Dendritic cell treated with granulocyte-macrophage colony-stimulating factor and Interleukin-4, amounts not matched to agents 40 ng/mL and 50 ng/mL, for 4 days (primary cell): ENCODE measurements at regions not wholly inside any gene's neighbourhood (a gene's known extent, or its start where the extent isn't known, plus 50 kb on each side); places are given as distances from the start of the nearest gene placed in this dataset.

ENCODE experiments used
- H3K27ac Mint-ChIP-seq: one replicate; pipeline ENCODE4 v1.8.0; 2022; ENCODE audit warnings: mild to moderate bottlenecking, mixed read lengths
- H3K27me3 Mint-ChIP-seq: one replicate; pipeline ENCODE4 v1.8.0; 2022; ENCODE audit warnings: mild to moderate bottlenecking, mixed read lengths
- H3K36me3 Mint-ChIP-seq: one replicate; pipeline ENCODE4 v1.8.0; 2022; ENCODE audit warnings: low read depth, mixed read lengths
- H3K4me1 Mint-ChIP-seq: one replicate; pipeline ENCODE4 v1.8.0; 2022; ENCODE audit warnings: low read depth, mixed read lengths
- H3K4me3 Mint-ChIP-seq: one replicate; pipeline ENCODE4 v1.8.0; 2022; ENCODE audit warnings: mild to moderate bottlenecking, moderate library complexity, mixed read lengths
- H3K9me3 Mint-ChIP-seq: one replicate; pipeline ENCODE4 v1.8.0; 2022; ENCODE audit warnings: mixed read lengths
- intact Hi-C: fragments of 100-400 bp; cut with micrococcal nuclease; formaldehyde crosslinking; loops from one replicate; pipeline ENCODE4 v1.15.0; 2022

DNA sequence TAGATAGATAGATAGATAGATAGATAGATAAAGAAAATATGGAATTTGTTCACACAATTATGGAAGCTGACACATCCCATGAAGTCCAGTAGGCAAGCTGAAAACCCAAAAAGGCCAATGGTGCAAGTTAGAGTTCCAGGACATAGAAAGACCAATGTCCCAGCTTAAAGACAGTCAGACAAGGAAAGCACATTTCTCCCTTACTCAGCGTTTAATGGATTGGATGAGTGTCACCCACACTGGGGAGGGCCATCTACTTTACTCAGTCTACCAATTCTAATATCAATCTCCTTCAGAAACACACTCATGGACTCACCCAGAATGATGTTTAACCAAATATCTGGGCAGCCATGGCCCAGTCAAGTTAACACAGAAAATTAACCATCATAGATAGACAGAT lies 327.7 kb upstream of the CDH11 start:
- H3K36me3 Mint-ChIP-seq, result no peaks in the 10 kb centered on the region
- intact Hi-C loops, result no loop called here
- no peaks in the 10 kb centered on the region for H3K4me1 Mint-ChIP-seq
- H3K27me3 Mint-ChIP-seq, result no peaks in the 10 kb centered on the region
- no peak overlapping the region for H3K27ac Mint-ChIP-seq
- peaks cover 22% of the 10 kb centered on the region for H3K9me3 Mint-ChIP-seq
- no peak overlapping the region for H3K4me3 Mint-ChIP-seq

DNA sequence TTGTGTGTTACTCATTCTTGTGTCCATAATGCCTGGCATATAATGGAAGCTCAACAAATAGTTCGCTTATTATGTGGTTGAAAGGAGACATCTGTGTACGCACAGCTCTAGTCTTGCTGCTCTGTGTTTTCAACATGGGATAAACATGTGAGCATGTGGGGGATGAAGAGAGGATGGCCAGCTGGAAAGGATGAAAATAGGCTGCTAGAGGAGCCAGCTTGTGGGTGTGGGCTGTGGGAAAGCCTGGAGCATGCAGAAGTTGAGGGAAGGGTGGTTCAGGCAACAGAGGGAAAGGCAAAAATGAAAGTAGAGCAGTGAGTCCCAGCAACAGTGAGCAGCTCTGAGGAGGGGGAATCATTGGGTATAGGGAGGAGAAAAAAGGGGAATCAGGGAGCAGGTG lies 324.6 kb upstream of the CDH11 start:
- Mint-ChIP-seq H3K27me3 (no peaks in the 10 kb centered on the region), H3K36me3 (no peaks in the 10 kb centered on the region)

DNA sequence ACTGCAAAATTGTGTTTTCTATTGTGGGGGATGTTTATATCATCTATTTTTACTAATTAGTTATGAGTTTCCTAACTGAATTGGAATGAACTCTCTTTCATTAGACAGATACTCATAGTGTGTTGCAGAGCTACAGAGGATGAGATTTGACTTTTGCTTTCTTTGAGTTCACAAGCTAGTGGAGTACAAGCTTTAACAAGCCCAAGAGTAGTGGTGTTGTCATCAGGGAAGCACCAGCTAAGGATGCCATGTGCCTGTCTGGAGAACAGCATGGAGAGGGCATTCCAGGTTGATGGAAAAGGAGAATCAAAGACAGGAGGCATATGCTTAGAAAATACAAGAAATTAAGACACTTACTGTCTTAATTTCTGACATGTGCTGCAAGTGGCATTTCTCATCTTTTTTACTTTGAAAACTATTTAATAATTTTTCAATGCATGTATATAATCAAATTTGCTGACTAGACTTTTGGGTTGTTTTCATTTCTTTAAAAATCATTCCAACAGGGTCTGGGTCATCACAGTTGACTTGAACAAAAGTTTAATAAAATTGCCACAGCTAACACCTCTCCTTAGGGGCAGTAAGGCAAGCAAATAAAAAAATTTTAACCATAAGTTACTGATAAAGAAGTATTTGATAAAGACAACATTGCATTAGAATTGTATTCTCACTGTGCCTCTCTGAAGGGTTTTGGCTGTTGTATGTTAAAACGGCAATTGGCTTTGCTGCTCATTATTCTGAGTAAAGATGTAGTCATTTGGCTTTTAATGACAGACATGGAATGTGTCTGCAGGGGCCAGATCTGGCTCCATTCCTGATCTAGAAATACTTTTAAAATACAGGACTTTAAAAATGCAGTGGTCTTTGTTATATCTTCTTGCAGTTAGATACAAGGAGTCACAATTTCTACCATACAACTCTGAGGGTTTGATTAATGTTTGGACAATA lies 323.7 kb upstream of the CDH11 start:
- no peak overlapping the region for H3K27ac Mint-ChIP-seq
- no peaks in the 10 kb centered on the region for H3K27me3 Mint-ChIP-seq
- H3K4me3 Mint-ChIP-seq, result no peak overlapping the region
- H3K9me3 Mint-ChIP-seq, result peaks cover 22% of the 10 kb centered on the region
- H3K36me3 Mint-ChIP-seq, result no peaks in the 10 kb centered on the region
- no peaks in the 10 kb centered on the region for H3K4me1 Mint-ChIP-seq
- intact Hi-C loops, result no loop called here

More for the DNA sequence above, 324.6 kb upstream of the CDH11 start:
- intact Hi-C loops, result no loop called here
- Mint-ChIP-seq H3K4me1 (no peaks in the 10 kb centered on the region), H3K9me3 (peaks cover 22% of the 10 kb centered on the region), H3K4me3 (no peak overlapping the region), H3K27ac (no peak overlapping the region)

DNA sequence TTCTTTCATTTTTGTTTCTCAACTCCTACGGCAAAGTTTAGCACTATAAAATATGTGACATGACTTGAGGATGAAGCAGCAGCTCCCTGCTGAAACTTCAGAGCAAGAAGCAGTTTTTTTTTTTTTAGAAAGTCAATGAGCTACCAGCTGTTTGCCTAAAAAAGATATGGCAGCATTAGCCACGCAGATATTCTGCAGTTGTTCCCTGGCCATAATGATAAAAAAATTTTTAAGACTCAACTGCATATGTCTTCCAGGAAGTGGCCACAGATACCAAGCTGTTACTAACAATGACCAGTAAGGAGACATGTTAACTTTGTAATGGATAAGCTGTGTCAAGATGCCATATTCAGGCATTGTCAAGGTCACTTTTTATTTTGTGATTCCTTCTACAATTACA lies 319.6 kb upstream of the CDH11 start:
- H3K27me3 Mint-ChIP-seq, result no peaks in the 10 kb centered on the region
- H3K4me3 Mint-ChIP-seq, result no peak overlapping the region
- H3K27ac Mint-ChIP-seq, result no peak overlapping the region
- H3K4me1 Mint-ChIP-seq, result no peaks in the 10 kb centered on the region
- intact Hi-C loops, result no loop called here
- no peaks in the 10 kb centered on the region for H3K36me3 Mint-ChIP-seq
- H3K9me3 Mint-ChIP-seq, result no peaks in the 10 kb centered on the region

DNA sequence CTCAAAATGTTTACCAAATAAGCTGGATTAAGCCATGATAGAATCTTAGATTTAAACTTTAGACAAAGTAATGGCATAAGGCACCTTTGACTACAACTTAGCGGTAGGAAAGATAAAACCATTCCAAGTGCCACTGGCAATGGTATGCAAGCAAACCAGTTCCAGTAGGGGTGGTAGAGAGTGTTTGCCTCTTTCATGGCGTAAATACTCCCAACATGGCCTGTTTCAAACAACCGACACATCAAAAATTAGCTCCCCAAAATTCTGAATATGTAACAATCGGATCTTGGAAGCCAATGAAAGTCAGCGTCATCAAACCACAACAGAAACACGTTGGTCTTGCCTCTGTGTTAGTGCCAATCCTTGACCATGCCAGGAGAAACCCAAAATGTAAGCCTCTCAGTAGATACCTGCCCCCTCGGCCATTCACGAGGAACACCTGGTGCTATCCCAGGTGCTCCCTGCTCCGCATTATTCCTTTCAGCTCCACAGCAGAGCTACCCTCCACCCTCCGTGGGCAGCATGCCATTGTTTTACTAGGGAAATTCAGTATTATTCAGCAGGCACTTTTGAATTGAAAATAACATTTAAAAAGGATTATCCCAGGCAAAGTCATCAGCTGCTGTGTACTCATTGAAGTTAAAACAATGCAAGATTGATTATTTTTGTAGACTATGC lies 307.8 kb upstream of the CDH11 start:
- H3K9me3 Mint-ChIP-seq, result peaks cover 1% of the 10 kb centered on the region
- intact Hi-C loops, result no loop called here
- H3K27me3 Mint-ChIP-seq, result no peaks in the 10 kb centered on the region
- no peaks in the 10 kb centered on the region for H3K36me3 Mint-ChIP-seq
- no peak overlapping the region for H3K4me3 Mint-ChIP-seq
- H3K4me1 Mint-ChIP-seq, result no peaks in the 10 kb centered on the region
- H3K27ac Mint-ChIP-seq, result no peak overlapping the region

DNA sequence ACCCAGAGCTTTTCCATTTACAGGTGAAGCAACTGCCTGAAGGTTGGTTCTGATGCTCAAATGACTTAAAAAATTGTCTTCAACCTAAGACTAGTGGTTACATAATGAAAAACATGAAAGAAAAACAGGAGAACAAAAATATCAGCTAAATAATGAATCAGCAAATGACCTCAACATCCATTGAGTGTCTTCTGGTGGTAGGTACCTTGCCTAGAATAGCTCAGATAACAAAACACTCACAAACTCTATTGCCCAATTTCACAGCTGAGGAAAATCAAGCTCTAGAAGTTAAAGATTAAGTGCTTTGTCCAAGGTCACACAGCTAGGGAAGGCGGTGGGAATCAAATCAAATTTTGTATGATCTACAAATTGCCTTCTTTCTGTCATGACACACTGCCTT lies 304.6 kb upstream of the CDH11 start:
- H3K27me3 Mint-ChIP-seq, result no peaks in the 10 kb centered on the region
- no peaks in the 10 kb centered on the region for H3K4me1 Mint-ChIP-seq
- H3K9me3 Mint-ChIP-seq, result peaks cover 11% of the 10 kb centered on the region
- no peak overlapping the region for H3K4me3 Mint-ChIP-seq
- intact Hi-C loops, result no loop called here
- H3K36me3 Mint-ChIP-seq, result no peaks in the 10 kb centered on the region
- no peak overlapping the region for H3K27ac Mint-ChIP-seq

DNA sequence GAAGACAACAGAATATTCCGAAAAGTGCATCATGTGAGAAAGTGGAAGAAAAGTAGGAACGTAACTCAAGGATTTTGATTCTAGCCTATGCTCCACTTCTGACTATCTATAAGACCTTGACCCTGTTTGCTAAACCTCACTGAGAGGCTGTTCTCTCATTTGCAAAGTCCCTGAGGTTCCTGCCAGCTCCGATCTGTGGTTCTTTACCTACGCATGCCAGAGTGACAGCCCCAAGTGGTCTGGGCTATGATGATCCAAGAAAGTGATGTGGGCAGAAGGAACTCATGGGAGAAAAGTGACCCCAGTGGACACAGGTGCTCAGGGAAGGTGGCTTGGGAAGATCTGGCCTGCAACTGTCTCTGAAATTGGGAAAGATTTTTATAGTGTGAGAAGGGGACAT lies 301.1 kb upstream of the CDH11 start:
- intact Hi-C loops, result no loop called here
- Mint-ChIP-seq H3K9me3 (peaks cover 23% of the 10 kb centered on the region), H3K4me1 (no peaks in the 10 kb centered on the region), H3K36me3 (no peaks in the 10 kb centered on the region), H3K4me3 (no peak overlapping the region), H3K27me3 (no peaks in the 10 kb centered on the region), H3K27ac (no peak overlapping the region)

DNA sequence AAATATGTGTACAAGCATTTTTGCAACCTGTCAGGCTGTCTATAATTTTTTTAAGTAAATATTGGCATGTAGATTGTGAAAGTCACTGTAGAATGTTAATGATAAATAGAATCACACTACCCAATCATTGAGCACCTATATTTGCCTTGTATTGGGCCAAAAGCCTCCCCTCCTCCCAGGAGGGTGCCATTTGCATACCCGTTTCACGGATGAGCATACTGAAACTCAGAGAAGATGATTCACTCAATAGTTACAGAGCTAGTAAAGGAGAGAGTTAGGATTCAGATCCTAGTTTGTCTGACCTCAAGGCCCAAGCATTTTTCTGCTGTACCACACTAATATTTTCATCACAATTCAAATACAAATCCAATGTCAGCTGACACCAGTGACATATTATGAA lies 299.7 kb upstream of the CDH11 start:
- H3K9me3 Mint-ChIP-seq, result peaks cover 23% of the 10 kb centered on the region
- intact Hi-C loops, result no loop called here
- H3K27ac Mint-ChIP-seq, result no peak overlapping the region
- H3K4me1 Mint-ChIP-seq, result no peaks in the 10 kb centered on the region
- H3K27me3 Mint-ChIP-seq, result no peaks in the 10 kb centered on the region
- no peak overlapping the region for H3K4me3 Mint-ChIP-seq
- H3K36me3 Mint-ChIP-seq, result no peaks in the 10 kb centered on the region

DNA sequence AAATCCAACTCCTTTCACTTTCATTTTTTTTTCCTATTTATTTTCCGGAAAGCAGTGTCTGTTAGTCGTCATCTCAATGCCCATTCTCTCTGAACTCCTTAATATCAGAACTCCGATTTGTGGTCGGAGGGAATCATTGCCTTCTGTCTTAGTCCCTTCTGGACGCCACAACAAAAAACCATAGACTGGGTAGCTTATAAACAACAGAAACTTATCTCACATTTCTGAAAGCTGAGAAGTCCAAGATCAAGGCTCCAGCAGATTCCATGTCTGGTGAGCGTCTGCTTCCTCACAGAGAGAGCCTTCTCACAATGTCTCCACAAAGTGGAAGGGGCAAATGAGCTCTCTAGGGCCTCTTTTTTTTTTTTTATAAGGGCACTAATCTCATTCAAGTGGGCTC lies 296.6 kb upstream of the CDH11 start:
- Mint-ChIP-seq H3K4me1 (no peaks in the 10 kb centered on the region), H3K27ac (no peak overlapping the region), H3K27me3 (peaks cover 2% of the 10 kb centered on the region), H3K9me3 (peaks cover 12% of the 10 kb centered on the region), H3K36me3 (no peaks in the 10 kb centered on the region), H3K4me3 (no peak overlapping the region)
- intact Hi-C loops, result no loop called here

DNA sequence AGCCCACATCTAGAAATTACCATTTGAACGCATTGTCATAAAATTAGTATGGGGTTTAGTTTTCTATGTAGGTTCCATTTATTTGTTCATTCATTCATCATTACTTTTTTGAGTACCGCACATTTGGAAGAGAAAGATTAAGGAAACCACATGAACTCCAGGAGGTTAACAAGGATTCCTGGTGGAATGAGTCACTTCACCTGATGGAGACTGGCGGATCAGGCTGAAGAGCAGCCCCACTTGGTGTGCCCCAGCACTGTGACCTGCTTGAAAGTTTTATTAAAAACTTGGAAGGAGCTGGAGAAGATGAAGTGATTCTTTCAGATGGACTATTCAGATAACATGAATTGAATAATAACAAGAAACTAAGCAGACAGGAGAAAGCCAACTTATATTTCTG lies 293.6 kb upstream of the CDH11 start:
- intact Hi-C loops, result no loop called here
- Mint-ChIP-seq H3K27ac (no peak overlapping the region), H3K27me3 (peaks cover 2% of the 10 kb centered on the region), H3K36me3 (no peaks in the 10 kb centered on the region), H3K9me3 (peaks cover 12% of the 10 kb centered on the region), H3K4me3 (no peak overlapping the region), H3K4me1 (no peaks in the 10 kb centered on the region)

DNA sequence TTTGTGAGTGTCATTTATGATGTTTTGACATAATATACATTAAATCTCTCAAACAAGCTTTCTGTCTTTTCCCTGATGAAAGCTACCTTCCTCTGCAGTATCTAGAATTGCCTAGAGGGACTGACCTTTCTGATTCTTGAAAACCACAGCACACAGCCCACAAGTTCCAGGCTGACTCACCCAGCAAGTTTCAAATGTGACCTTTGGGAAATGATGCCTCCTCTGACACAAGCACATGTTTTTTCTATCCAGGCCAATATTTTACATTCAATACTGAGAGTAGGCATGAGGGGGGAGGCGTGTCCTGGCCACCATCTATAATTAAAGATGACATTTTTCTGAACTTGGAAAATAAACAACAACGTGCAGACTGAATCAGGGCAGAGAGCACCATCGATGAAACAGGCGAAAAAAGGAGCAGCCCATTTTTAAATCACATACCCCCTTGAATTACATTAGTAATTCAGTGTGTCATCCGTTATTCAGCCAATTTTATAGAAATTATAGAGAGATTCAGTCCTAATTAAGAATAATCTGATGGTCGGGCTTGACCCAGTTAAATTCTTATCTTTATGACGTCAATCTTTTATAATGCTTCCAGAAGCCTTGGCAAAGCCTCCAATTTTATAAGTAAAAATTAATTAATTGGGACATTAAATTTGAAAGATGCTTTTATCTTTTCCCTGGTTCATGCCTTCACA lies 292.6 kb upstream of the CDH11 start:
- Mint-ChIP-seq H3K4me3 (no peak overlapping the region), H3K27me3 (peaks cover 2% of the 10 kb centered on the region), H3K4me1 (no peaks in the 10 kb centered on the region), H3K27ac (no peak overlapping the region), H3K9me3 (peaks cover 5% of the 10 kb centered on the region), H3K36me3 (no peaks in the 10 kb centered on the region)
- intact Hi-C loops, result no loop called here

DNA sequence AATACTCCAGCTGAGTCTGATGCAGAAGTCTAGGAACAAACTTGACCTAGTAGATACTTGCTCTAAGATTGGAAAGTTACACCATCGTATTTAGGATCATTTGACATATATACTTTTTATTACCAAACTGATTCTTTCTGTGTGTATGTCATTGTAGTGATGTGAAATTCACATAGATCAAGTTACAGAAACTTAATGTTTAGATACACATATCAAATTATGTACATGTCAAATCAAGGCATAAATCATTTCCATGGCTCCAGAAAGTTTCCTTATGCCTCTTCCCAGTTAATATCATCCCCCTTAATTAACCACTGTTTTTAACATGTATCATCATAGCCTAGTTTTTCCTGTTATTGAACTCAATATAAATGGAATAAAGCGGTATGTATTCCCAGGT lies 292.0 kb upstream of the CDH11 start:
- Mint-ChIP-seq H3K9me3 (no peaks in the 10 kb centered on the region), H3K4me1 (no peaks in the 10 kb centered on the region), H3K4me3 (no peak overlapping the region), H3K36me3 (no peaks in the 10 kb centered on the region), H3K27ac (no peak overlapping the region), H3K27me3 (peaks cover 2% of the 10 kb centered on the region)
- intact Hi-C loops, result no loop called here

DNA sequence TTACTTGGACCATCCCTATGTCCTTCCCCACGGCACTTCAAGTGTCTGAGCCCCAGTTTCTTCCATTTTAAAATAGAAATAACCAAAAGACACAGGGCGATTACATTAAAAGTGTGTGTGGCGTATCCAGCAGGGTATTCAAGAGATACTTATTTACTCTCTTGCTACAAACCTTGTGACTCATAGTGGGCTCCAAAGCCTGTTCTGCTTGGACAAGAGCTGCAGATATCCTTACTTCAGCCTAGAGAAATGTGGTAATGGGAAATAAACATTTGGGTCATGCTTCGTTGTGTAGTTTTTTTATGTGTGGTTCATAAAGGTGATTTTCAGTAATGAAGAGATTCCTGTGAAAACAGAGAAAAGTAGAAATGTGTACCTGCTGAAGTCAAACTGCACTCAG lies 288.9 kb upstream of the CDH11 start:
- H3K27ac Mint-ChIP-seq, result no peak overlapping the region
- H3K9me3 Mint-ChIP-seq, result no peaks in the 10 kb centered on the region
- H3K36me3 Mint-ChIP-seq, result no peaks in the 10 kb centered on the region
- peaks cover 2% of the 10 kb centered on the region for H3K27me3 Mint-ChIP-seq
- H3K4me3 Mint-ChIP-seq, result no peak overlapping the region
- no peaks in the 10 kb centered on the region for H3K4me1 Mint-ChIP-seq
- intact Hi-C loops, result no loop called here

DNA sequence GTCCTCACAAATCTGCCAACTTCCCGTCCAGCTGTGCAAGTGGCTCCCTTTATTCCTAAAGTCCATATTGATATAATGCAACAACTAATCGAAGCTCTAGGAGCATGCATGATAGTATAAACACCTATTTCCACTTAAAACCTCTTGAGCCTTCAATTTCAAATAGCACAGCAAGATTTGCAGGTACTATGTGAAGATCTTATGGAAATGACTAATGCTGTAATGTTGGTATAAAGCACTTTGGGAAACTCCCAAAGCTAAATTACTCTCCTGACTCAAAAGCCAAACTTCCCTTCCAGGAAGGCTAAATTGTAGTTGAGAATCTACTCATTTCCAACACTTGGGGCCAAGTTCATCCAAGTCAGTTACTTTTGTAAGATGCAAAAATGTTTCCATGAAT lies 287.6 kb upstream of the CDH11 start:
- Mint-ChIP-seq H3K27me3 (no peaks in the 10 kb centered on the region), H3K36me3 (no peaks in the 10 kb centered on the region), H3K9me3 (no peaks in the 10 kb centered on the region), H3K4me1 (no peaks in the 10 kb centered on the region), H3K4me3 (no peak overlapping the region), H3K27ac (no peak overlapping the region)
- intact Hi-C loops, result no loop called here
